ENCODE measurements at regions not wholly inside any gene's neighbourhood (a gene's known extent, or its start where the extent isn't known, plus 50 kb on each side); places are given as distances from the start of the nearest gene placed in this dataset.
"Not testable (repeated sequence)": the region's sequence is repeated elsewhere in the genome, so short reads cannot be mapped to it uniquely, and the experiment has no call there.

GRCh38 chr7:79781716-79782115 is 328.2 kb upstream of the MAGI2 start:
- DNase-seq (ENCODE audit: low read depth, low spot score) = no peak

DNA sequence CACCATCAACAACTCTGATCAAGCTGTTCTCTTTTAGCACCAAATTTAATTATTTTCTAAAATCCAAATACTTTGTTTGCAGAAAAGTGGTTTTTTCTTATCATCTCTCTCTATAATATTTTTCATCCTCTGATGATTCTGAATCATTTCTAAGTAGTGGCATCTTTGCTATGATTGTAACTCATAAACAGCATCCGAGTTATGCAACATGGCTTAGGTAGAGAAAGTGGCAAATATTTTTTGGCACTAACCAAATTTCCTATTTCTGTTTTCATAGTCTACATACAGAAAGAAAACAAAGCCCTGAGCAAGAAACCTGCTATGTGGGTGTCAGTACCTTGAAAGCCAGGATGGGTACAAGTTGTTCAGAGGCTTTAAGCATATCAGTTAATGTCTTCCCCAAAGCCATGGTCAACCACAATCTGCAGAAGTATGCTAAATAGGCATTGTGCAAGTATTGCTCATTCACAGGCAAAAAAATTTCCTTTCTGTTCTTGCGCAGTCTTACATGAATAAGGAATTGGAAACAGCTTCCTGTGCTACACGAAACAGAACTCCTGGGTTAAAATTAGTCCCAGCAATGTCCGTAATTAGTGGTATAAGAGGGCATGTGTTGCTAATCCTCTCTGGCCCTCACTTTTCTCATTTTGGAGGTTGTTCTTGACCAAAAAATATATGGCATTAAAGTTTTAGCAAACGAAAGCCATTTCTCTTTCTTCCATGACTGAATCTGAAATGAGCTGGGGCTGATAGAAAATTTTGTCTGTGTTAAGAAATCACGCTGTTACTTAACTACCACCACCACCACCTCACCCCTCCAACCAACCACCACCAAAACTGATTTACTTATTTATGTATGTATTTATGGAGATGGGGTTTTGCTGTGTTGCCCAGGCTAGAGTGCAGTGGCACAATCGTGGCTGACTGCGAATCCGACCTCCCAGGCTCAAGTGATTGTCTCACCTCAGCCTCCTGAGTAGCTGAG is 325.6 kb upstream of the MAGI2 start:
- DNase-seq (ENCODE audit: low read depth, low spot score) = no peak

DNA sequence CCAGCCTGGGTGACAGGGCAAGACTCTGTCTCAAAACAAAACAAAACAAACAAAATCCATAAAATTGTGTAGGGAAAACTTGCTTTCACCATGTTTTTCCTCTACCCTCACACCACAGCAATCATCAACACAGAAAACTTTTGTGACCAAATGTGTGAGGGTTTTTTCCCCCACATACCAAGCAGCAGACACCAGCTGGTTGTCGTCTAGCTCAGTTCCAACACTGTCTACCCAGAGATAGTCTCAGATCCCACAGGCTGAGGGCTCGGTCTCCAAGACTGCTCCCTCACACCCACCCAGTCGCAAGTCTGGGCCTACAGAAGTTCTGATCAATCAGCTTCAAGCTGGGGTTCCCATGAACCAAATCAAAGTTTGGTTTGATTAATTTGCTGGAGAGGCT is 322.4 kb upstream of the MAGI2 start:
- DNase-seq (ENCODE audit: low read depth, low spot score) = no peak

DNA sequence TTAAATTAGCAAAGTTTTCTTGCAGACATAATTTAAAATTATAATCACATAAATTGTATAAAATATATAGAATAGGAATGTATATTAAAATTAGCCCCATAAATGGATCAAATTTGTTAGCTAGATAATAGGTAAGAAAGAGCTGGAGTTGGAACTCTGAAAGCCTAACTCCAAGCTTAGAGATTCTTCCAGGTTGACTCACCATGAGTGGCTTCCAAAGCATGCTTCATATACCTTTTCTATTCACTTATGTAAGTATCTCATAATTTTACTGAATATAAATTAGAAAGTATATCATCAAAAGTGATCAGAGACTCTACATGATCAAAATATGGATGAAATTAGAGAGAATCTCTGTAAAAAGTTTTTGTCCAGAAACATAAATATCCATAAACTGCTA is 320.7 kb upstream of the MAGI2 start:
- no peak for DNase-seq (ENCODE audit: low read depth, low spot score)

DNA sequence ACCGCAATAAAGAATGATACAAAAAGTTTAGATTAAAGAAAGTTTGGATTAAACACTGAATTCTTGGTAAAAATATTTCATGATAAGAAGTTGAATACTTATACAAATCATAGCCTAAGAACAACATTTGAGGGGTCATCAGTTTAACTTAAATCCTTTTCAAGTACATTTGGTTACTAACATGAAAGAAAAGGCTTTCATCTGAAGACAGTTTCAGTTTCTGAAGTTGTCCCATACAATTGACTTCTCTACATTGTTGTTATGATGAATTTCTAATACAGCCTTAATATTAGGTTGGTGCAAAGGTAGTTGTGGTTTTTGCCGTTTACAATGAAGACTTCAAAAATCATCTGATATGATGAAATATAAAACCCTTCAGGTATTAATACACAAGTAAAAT is 317.5 kb upstream of the MAGI2 start:
- no peak for DNase-seq (ENCODE audit: low read depth, low spot score)

DNA sequence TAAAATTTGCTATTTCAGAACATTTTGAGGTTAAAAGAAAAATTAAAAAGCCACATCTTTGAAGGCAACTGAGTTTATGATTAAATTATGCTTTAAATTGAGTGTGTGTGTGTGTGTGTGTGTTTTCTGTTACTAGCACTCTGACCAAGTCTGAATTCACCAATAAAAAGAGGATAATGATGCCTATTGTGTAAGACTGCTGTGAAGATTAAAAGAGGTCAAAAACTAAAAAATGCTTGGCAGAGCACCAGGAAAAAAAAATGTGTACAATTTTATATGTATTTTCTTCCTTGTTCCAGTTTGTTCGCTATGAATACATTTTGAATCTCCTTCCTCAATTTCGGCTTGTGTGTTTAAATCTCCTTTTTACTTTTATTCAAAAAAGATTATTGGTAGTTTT is 316.6 kb upstream of the MAGI2 start:
- no peak for DNase-seq (ENCODE audit: low read depth, low spot score)

GRCh38 chr7:79767876-79768560 is 314.6 kb upstream of the MAGI2 start:
- not testable (repeated sequence) for DNase-seq (ENCODE audit: low read depth, low spot score)

DNA sequence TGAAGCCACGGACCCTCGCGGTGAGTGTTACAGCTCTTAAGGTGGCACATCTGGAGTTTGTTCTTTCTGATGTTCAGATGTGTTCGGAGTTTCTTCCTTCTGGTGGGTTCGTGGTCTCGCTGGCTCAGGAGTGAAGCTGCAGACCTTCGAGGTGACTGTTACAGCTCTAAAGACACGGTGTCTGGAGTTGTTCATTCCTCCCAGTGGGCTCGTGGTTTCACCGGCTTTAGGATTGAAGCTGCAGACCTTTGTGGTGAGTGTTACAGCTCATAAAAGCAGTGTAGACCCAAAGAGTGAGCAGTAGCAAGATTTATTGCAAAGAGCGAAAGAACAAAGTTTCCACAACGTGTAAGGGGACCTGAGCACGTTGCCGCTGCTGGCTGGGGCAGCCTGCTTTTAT is 313.7 kb upstream of the MAGI2 start:
- DNase-seq (ENCODE audit: low read depth, low spot score) = not testable (repeated sequence)

- DNase-seq (ENCODE audit: low read depth, low spot score) = no peak
Measured at GRCh38 chr7:79761876-79762429, 308.5 kb upstream of the MAGI2 start.

GRCh38 chr7:79750941-79751340 is 297.5 kb upstream of the MAGI2 start:
- DNase-seq (ENCODE audit: low read depth, low spot score) = not testable (repeated sequence)

- DNase-seq (ENCODE audit: low read depth, low spot score) = no peak
Measured at GRCh38 chr7:79749856-79750255, 296.4 kb upstream of the MAGI2 start.

DNA sequence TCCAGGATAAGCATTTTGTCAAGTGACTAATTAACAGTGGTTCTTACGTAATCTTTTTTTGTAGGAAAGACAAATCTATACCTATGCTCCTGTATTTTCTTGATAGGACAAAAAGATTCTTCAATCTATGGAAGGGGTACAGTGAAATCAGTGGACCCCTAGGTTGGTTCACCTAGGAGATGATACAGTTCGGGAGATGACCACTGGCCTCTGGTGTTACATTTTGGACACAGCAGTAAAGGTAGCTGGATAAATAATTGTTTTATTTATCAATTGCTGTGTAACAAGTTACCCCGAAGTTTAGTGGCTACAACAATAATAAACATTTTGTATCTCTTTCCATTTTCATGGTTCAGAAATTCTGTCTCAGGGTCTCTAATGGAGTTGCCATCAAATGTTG is 288.2 kb upstream of the MAGI2 start:
- DNase-seq (ENCODE audit: low read depth, low spot score) = no peak

DNA sequence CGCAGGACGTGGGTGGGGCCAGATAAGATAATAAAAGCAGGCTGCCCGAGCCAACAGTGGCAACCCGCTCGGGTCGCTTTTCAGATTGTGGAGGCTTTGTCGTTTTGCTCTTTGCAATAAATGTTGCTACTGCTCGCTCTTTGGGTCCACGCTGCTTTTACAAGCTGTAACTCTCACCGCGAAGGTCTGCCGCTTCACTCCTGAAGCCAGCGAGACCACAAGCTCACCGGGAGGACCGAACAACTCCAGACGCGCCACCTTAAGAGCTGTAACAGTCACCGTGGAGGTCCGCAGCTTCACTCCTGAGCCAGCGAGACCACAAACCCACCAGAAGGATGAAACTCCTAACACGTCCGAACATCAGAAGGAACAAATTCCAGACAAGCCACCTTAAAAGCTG is 286.6 kb upstream of the MAGI2 start:
- DNase-seq (ENCODE audit: low read depth, low spot score) = no peak

DNA sequence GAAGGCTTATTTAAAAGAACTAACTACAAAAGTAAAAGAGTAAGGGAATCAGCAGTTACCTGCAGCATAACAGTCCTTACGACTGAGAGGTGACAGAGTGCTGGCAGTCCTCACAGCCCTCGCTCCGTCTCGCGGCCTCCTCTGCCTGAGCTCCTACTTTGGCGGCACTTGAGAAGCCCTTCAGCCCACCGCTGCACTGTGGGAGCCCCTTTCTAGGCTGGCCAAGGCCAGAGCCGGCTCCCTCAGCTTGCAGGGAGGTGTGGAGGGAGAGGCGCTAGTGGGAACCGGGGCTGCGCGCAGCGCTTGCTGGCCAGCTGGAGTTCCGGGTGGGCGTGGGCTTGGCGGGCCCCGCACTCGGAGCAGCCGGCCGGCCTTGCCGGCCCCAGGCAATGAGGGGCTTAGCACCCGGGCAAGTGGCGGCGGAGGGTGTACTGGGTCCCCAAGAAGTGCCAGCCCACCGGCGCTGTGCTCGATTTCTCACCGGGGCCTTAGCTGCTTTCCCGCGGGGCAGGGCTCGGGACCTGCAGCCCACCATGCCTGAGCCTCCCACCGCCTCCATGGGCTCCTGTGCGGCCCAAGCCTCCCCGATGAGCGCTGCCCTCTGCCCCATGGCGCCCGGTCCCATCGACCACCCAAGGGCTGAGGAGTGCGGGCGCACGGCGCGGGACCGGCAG is 285.7 kb upstream of the MAGI2 start:
- not testable (repeated sequence) for DNase-seq (ENCODE audit: low read depth, low spot score)

- no peak for DNase-seq (ENCODE audit: low read depth, low spot score)
Measured at GRCh38 chr7:79736418-79736817, 283.0 kb upstream of the MAGI2 start.

DNA sequence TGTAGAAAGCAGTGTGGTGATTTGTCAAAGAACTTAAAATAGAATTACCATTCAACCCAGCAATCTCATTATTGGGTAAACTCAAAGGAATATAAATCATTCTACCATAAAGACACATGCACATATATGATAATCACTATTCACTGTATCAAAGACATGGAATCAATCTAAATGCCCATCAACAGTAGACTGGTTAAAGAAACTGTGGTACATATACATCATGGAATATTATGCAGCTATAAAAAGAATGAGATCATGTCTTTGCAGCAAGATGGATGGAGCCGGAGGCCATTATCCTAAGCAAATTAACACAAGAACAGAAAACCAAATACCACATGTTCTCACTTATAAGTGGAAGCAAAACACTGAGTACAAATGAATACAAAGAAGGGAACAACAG is 281.5 kb upstream of the MAGI2 start:
- DNase-seq (ENCODE audit: low read depth, low spot score) = no peak

DNA sequence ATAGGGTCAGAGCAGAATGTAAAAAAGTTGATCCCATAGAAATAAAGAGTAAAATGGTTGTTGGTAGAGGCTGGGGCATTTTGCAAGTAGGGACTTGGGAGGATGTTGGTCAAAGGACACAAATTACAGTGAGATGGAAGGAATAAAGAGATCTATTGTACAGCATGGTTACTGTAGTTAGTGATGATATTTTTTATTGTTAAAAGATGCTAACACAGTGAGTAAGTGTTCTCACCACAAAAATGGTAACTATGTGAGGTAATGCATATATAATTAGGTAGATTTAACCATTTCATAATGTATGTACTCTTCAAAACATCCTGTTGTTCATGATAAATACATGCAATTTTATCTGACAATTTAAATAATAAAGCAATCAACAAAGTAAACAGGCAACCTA is 280.7 kb upstream of the MAGI2 start:
- no peak for DNase-seq (ENCODE audit: low read depth, low spot score)

DNA sequence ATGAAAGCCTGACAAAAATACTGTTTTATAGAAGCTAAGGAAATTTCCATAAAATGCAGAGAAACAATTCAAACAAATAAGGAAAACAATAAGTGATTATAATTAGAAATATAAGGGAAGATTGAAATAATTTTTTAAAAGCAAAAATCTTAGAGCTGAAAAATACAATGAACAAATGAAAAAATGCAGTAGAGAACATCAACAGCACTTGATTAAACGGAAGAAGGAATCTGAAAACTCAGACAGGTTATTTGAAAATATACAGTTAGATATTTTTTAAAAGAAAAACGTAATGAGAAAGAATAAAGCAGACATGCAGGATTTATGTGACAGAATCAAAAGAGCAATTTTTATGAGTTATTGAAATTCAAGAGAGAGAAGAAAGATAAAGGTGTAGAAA is 279.1 kb upstream of the MAGI2 start:
- DNase-seq (ENCODE audit: low read depth, low spot score) = no peak

DNA sequence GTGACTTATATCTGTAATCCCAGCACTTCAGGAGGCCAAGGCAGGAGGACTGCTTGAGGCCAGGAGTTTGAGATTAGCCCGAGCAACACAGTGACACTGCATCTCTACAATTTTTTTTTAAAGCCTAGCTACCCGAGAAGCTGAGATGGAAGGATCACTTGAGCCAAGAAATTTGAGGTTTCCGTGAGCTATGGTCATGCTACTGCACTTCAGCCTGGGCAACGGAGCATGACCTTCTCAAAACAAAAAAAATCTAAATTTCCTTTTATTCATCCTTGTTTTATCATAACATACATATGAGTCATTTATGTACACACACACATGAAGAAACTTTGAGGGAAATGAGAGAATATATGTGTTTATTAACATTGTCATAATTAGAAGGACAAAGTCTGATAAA is 277.5 kb upstream of the MAGI2 start:
- DNase-seq (ENCODE audit: low read depth, low spot score) = no peak

- no peak for DNase-seq (ENCODE audit: low read depth, low spot score)
Measured at GRCh38 chr7:79723833-79724618, 270.6 kb upstream of the MAGI2 start.

- no peak for DNase-seq (ENCODE audit: low read depth, low spot score)
Measured at GRCh38 chr7:79722217-79722616, 268.8 kb upstream of the MAGI2 start.

Measured in pulmonary artery endothelial cell (primary cell).